Activated T-cell treated with anti-CD3 and anti-CD28 coated beads, Interleukin-2, amount 50 U/mL, for 24 hours (primary cell): ENCODE measurements at regions not wholly inside any gene's neighbourhood (a gene's known extent, or its start where the extent isn't known, plus 50 kb on each side); places are given as distances from the start of the nearest gene placed in this dataset.
"Not testable (repeated sequence)": the region's sequence is repeated elsewhere in the genome, so short reads cannot be mapped to it uniquely, and the experiment has no call there.

Source experiments
- DNase-seq: peaks from one replicate; pipeline ENCODE4 v3.0.0-alpha.2; 2020
- H3K27ac Mint-ChIP-seq: 2 replicates; pipeline ENCODE4 v1.8.0; 2020; ENCODE audit warnings: mild to moderate bottlenecking, mixed read lengths
- H3K27me3 Mint-ChIP-seq: 2 replicates; pipeline ENCODE4 v1.8.0; 2020; ENCODE audit warnings: mixed read lengths
- H3K36me3 Mint-ChIP-seq: 2 replicates; pipeline ENCODE4 v1.8.0; 2020; ENCODE audit warnings: low read depth, mixed read lengths
- H3K4me1 Mint-ChIP-seq: 2 replicates; pipeline ENCODE4 v1.8.0; 2020; ENCODE audit warnings: low read depth, mixed read lengths
- H3K4me3 Mint-ChIP-seq: 2 replicates; pipeline ENCODE4 v1.8.0; 2020; ENCODE audit warnings: mild to moderate bottlenecking, moderate library complexity, mixed read lengths
- H3K9me3 Mint-ChIP-seq: 2 replicates; pipeline ENCODE4 v1.8.0; 2020; ENCODE audit warnings: mixed read lengths

DNA sequence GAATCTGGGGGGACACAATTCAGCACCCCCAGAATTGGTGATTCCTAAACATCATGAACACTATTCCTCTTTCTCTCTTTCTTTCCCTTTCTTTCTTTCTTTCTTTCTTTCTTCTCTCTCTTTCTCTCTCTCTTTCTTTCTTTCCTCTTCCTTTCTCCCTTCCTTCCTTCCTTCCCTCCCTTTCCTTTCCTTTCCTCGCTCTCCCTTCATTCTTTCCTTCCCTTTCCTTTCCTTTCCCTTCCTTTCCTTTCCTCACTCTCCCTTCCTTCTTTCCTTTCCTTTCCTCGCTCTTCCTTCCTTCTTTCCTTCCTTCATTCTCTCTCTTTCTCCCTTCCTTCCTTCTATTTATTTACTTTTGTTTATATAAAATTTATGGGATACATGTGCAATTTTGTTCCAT lies 2616.6 kb upstream of the DEFB115 start:
- not testable (repeated sequence) for H3K4me3 Mint-ChIP-seq, DNase-seq

More for the DNA sequence above, 2616.6 kb upstream of the DEFB115 start:
- H3K27ac Mint-ChIP-seq, H3K4me1 Mint-ChIP-seq, H3K27me3 Mint-ChIP-seq, H3K36me3 Mint-ChIP-seq, H3K9me3 Mint-ChIP-seq: not testable (repeated sequence)
